Anterior cingulate cortex (tissue), 58 donors: ENCODE measurements at regions not wholly inside any gene's neighbourhood (a gene's known extent, or its start where the extent isn't known, plus 50 kb on each side); places are given as distances from the start of the nearest gene placed in this dataset.

Experiments
- DNase-seq, 58 donors: peaks; one replicate each; lab custom pipeline; 2025; lab: John Stamatoyannopoulos, UW

DNA sequence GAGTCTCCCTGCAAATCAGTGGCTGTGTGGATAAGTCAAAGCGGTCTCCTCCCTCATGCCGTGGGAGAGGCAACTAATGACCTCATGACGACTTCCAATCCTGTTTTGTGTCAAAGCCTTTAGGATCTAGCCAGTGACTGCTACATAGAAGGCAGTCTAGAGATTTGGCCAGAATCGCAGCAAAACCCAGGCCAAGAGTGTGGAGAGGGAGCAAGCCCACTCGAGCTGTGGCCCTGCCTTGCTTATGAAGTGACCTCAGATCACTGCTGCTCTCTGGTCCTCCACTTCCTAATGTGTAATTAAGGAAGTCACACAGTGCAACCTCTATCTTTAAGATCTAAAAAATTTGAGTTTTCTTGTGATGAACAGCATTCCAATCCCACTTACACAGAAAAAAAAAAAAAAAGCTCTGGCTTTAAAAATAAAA is 296.7 kb upstream of the KLF6 start:
- DNase-seq: no peak

DNA sequence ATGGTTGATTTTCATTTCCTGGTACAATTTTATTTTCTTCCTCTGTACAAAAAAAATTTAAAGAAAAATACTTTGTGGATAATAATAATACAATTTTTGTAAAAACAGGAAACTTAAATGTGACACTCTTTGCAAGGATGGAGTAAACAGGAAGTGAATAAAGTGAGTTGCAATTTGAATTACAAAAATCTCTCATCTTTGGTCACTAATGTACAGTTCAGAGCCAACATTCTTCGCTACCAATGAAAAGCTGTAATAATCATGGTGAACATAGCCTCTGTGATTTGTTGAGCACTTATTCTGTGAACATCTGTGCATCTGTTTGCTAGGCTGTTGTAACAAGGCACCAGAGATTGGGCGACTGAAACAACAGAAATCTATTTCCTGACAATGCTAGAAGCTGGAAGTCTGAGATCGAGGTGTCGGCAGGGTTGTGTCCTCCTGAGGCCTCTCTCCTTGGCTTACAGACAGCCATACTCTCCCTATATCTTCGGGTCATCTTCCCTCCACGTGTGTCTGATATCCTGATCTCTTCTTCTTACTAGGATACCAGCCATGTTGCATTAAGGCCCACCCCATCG is 295.3 kb upstream of the KLF6 start:
- no peak for DNase-seq

DNA sequence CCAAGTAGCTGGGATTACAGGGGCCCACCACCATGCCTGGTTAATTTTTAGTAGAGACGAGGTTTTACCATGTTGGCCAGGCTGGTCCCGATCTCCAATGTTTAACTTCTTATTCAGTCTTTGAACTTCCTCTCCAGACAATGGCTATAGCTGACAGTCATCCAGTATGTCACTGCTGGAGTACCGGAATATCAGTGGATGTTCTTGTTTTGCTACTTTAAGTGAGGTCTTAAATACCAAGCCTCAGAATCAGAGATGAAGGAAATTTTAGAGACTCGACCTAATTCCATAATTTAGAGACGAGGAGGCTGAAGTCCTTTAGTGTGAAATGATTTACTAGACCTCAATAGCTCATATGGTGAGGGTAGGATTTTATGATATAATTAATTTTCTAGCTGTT is 294.8 kb upstream of the KLF6 start:
- DNase-seq: no peak

DNA sequence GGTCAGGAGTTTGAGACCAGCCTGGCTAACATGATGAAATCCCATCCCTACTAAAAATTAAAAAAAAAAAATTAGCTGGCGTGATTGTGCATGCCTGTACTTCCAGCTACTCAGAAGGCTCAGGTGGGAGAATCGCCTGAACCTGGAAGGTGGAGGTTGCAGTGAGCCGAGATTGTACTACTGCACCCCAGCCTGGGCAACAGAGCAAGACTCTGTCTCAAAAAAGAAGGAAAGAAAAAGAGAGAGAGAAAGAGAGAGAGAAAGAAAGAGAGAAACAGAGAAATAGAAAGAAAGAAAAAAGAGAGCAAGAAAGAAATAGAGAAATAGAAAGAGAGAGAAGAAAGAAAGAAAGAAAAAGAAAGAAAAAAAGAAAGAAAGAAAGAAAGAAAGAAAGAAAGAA is 292.8 kb upstream of the KLF6 start:
- no peak for DNase-seq

DNA sequence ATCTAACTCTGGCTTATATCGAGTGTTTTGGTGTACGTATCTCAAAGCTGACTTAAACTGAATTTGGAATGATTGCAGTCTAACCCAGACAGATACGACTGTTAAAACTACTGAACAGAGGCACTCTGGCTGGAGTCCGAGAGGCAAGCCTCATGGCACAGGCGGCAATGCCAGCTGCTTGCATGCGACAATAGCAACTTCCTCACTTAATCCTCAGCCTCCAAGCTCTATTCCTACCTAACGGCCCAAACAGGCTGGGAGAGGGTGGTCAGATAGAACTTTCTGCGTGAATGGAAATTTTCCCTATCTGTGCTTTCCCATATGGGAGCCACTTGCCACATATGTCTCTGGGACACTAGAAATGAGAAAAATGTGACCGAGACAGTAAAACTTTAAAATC is 292.0 kb upstream of the KLF6 start:
- DNase-seq: no peak

DNA sequence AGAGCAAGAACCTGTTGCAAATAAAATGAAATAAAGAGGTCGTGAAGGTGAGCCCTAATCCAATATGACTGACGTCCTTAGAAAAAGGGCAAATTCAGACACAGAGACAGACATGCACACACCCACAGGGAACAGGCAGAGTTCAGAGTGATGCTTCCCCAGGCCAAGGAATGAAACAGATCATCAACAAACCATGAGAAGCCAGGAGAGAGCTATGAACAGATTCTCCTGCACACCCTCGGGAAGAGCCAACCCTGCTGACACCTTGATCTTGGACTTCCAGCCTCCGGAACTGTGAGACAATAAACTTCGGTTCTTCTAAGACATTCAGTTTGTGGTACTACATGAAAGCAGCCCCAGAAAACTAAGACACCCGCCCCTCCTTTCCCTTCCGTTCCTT is 290.4 kb upstream of the KLF6 start:
- no peak for DNase-seq

DNA sequence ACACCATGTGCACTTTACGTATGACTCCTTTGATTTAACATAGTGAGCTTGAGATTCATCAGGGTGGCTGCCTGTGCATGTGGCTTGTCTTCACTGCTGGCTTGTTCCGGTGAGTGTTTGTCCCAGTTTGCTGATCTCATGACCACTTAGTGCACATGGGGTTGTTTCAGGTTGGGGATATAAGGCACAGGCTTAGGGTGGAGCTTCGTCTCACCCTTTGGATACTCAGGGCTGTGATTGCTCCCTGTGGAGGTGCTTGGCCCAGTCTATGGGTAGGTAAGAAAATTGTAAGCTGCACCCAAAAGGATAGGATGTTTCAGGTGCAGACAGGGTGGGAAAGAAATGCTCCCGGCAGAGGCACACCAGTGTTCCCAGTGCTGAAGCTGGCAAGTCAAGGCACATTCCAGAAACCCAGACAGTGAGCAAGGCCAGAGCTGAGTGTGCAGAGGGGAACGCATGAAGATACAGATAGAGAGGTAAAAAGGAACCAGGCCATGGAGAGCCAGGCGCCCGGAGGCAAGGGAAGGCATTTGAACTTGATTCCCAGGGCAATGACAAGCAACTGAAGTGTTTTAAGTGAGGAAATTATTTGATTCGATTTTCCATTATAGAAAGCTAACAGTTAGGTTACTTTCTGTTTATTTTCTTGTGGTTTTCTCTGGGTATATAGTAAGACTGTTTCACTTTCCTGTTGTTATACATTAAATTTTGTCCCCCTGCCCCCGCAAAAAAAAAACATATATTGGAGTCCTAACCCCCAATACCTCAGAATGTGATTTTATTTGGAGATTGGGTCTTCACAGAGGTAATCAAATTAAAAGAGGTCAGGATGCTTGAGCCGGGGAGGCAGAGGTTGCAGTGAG is 289.8 kb upstream of the KLF6 start:
- no peak for DNase-seq

DNA sequence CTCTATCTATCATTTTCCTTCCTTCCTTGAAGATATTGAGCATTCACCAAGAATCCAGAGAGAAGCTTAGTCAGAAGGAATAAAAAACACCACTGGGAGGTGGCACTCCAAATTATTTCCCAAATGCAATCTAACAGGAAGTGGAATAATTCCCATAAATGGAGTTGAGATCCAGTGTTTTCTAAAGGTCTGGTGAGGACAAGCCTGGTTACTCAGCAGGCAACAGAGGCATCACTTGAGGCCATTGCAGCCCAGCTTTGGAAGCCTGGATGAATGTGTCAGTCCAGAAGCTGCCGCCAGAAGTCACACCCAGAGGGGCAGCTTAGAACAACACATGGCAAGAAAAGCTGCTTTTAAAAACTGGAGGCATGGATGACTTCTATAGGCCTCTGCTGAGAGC is 288.9 kb upstream of the KLF6 start:
- DNase-seq: no peak

DNA sequence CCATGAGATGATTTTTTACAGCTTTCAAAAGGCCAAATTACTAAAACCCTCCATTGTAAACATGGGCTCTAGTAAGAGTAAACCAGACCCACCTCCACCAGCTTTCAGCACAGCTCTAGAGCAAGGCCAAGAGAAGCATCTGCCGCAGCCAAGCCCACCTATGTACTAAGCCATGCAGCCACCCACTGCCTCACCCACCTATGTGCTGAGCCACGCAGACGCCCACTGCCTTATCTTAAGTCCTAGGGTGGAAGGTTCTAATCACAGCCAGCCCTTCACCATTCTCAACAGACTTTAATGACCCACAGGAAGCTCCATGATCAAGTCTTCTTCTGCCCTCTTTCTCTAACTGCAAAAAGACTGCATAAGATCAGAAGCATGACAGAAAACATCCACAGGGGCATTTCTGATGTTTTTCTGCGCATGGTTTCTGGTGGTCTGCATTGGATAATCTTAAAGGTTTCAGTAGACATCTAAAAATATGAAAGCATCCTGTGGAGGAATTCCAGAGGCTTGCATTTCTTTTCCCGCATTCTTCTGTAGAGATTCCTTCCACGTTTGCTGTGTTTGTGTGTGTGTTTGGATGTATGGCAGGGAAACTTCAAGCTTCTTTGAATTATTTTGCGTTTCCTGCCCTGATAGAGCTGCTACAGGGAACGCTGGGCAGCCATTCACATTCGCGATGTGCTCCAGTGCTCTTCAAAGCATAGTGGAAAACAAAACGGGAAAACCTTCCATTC is 286.1 kb upstream of the KLF6 start:
- DNase-seq: no peak

DNA sequence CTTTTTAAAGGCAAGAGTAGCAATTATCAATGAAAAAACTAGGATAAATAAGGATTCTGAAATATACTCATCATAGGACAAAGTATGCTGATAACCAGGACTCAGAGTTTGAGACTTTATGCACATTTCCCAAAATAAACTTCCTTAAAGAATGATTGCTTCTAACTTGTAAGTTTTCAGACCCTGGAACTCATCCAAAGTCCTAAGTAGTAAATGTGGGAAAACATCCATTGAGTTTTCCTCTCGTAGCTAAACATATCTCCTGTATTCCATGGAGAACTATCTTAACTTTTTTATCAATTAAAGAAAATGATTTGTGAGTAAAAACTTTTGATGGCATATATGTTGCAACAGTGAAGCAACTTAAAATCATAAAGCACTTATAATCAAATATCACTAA is 285.2 kb upstream of the KLF6 start:
- no peak for DNase-seq

DNA sequence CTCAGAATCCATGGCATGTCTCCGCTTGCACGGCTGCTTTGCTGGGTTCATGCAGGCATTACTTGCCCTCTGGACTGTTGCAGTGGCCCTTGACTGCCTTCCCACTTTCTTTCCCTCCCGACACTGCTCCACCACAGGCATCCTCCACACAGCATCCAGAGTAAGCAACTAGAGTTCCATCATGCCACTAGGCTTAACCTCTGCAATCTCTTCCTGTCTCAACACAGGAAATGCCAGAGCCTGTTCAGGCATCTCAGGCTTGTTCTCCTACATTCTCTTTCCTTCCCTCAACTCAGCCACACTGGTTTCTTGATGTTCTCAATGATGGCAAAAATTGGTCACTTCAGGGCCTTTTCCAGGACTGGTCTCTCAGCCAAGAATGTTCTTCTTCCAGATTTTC is 284.5 kb upstream of the KLF6 start:
- DNase-seq: no peak

DNA sequence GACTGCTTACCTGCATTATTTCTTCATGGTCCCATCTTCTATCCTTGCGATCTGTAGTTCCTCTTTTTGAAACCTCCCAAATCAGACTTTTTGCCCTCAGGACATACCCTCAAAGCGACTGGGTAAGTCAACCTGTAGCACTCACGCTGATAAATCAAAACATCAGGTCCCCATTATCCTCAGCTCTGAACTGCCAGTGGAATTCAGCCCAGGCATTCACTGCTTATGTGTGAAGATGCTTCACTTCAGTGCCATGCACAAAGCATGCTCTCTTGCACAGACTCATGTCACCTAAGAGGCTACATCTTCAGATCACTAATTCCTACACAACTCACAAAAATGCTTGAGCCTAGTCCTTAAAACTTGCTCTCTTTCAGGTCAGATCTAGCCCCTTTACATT is 283.6 kb upstream of the KLF6 start:
- DNase-seq: no peak

DNA sequence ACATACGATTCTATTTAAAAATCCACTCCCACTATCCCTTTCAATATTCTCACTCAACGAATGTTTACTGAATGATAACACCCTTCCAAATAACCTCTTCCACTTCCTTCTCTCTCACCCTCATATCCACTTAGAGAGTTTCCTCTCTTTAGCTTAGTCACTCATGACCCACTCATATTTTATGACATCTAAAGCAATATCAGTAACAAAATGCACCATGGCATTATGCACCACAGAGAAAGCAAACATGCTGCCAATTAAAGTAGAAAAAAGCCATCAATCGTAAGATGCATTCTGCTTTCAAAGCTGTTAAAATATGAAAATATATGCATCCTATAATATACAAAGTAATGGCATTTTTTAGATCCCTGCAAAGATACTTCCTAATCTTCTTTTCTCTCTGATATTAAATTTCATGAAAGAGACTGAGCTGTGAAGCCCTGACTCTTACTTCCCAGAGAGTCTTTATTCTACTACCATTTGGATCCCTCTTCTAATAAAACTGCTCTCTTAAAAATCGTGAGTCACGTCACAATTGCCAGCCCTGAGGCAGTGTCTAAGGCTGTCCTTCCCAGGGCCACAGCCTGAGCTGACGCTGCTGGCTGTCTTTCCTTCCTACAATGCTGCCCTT is 283.0 kb upstream of the KLF6 start:
- no peak for DNase-seq

DNA sequence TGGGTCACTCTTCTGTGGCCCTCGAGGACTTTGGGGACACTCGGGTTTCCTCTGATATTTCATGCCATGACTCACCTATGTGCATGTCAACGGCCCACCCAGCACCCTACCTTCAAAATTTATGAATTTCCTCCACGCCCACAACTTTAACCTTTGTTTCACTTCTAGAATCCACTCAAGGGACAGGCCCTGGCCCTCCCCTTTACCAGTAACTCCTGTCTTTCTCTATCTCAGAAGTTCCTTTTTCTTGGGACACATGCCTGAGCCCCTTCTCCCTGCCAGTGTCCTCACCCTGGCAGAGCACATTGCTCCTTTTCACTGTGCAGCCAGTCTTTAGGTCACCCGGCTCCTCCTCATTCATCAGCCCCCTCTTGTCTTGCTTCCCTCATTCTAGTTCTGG is 282.5 kb upstream of the KLF6 start:
- no peak for DNase-seq

DNA sequence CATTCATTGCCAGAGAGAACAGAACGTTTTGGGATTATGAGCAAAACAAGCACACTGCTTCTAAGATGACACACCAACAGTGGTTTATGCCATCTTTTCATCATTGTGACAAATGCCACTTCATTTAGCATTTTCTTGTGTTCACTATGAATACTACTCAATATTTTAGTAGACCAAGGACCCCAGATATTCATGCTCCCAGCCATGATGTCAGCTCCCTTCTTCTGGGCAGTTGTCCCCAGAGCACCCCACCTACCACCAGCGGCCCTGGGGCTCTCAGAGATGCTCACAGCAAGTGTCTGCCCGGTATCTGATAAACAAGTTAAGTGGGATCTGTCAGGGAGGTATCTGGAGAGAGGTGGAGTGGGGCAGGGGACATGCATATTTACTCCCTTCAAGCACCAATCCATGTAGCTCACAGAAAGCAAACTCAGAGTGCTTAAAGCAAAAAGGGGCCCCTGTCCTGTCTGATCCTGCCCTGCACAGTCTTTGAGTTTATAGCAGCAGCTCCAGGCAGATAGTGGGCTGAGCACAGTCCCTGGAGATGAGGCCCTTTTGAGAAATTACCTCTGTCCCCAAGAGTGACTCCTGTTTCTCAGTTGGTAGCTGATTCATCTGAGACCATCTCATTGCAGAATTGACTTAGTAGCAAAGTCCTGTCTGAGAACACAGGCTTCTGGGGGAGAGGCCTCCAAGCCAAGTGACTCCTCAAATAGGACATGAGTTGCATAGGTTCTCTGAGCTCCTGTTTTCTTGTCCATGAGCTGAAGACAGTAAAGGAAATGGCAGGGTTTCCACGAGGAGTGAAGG is 281.8 kb upstream of the KLF6 start:
- no peak for DNase-seq

DNA sequence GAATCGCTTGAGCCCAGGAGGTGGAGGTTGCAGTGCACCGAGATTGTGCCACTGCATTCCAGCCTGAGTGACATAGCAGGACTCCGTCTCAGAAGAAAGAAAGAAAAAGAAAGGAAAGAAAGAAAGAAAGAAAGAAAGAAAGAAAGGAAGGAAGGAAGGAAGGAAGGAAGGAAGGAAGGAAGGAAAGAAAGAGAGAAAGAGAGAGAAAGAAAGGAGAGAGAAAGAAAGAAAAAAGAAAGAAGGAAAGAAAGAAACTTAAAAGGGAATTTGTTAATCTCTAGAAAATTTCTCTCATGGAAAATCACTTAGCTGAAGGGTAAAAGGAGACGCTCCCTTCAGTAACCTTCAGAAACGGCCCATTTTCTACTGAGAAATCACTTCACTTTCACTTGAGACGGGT is 279.5 kb upstream of the KLF6 start:
- DNase-seq: no peak

DNA sequence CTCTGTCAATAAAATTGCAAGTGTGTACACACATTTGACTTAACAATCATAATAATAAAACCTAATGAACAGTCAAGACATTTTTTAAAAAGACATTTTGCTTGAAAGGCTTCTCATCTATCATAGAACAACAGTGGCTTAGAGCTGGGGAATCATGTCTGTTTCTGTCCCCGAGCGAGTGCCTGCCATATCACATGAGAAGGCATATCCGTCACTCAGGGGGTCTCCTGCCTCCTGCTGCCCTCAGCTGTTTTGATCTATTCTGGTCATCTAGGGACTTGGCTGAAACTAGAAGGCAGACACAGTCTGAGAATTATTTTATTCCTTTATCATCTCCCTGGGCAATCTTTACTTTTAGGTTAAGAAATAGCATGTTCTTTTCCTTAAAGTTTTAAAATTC is 278.7 kb upstream of the KLF6 start:
- no peak for DNase-seq

DNA sequence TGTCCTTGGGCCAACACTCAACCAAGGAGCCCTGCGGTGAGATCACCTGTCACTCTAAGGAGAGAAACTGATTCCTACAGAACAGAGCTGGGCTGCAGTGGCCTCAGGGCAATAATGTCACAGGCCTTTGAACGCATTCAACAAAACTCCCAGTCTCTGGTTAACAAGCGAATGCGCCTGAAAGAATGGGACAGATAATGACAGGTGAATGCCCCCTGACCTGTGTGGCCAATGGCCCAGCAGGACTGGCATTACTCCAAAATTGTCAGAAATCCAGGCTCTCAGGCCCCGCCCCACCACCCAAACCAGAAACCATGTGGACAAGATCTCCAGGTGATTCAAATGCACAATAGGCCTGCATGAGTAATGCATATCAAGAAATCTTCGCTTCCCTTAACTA is 277.7 kb upstream of the KLF6 start:
- no peak for DNase-seq

DNA sequence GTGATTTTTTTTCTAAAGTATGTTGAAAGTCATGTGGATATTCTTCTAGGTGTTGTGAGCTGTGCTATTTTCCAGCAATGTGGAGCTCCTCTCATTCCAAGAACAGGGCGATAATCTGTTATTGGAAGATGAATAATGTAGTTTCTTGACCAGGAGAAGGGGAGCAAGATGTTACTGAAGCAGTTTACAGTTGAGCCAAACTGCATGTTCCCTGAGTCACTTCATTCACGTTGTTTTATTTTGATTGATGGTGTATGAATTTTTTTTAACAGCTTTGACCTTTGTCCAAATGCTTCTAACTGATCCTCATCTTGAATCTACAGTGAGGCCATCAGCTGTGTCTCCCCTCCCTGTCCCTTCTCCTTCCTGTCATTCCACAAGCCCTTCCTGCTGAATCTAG is 277.1 kb upstream of the KLF6 start:
- no peak for DNase-seq

DNA sequence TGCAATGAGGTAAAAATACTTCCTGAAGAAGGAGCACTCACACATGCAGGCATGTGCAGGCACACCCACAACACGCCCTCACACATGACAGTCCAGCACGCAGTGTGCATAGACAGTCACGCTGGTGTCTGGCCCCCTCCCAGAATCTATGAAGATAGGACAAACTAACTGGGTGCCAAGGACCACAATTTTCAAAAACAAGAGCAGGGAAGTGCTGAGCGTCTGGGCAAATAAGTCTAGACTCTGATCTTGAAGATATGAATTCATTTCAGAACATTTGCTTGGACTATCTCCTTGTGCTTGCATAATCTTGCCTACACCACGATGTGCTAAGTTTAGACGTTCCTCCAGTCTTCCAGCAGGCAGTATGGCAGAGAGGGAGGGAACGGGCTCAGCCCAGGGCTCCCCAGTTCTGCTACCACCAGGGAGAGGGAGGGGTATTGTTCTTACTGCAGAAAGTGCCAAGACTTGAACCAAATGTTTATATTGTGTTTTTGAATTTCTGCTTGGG is 276.5 kb upstream of the KLF6 start:
- DNase-seq: peak in 22 of 58 donors; percentile 5 to 77 (median 28)
